HCT116 (cell line): ENCODE measurements at regions not wholly inside any gene's neighbourhood (a gene's known extent, or its start where the extent isn't known, plus 50 kb on each side); places are given as distances from the start of the nearest gene placed in this dataset.

Source experiments
- ATAC-seq: fragments of 200-7000 bp; cut with Tn5 transposase; 2 replicates; pipeline ENCODE4 v1.9.1; 2020; ENCODE audit warnings: mild to moderate bottlenecking, moderate library complexity
- BruUV-seq: library from RNA; stranded (reverse); fragments of 400-500 nt; replicated peaks from 2 replicates; lab custom pipeline; 2021; lab: Mats Ljungman, UMichigan
- CTCF ChIA-PET: fragments of 300-600 bp; sonication (Branson Sonifier 250); formaldehyde crosslinking; loops from one replicate; lab custom pipeline; 2021; ENCODE audit warnings: antibody characterized with exemption; lab: Charles Lee
- POLR2A ChIA-PET: fragments of 300-600, 350-600 bp; sonication (Branson Sonifier 250); formaldehyde crosslinking; loops from one replicate; lab custom pipeline; 2021; ENCODE audit warnings: antibody characterized with exemption; lab: Charles Lee
- RAD21 ChIA-PET, 2 experiments: fragments of 300-600 bp; sonication (Branson Sonifier 250); formaldehyde crosslinking; loops; one replicate each; lab custom pipeline; 2023; ENCODE audit warnings: low total read pairs in 2 of 2; ENCODE audit not compliant: uncharacterized antibody in 2 of 2, unreplicated experiment in 2 of 2, low non-redundant PET in 1 of 2; lab: Charles Lee
- DNase-seq: peaks from one replicate; pipeline ENCODE4 v3.0.0-alpha.2; 2010; ENCODE audit warnings: low read depth, low spot score
- H2AFZ ChIP-seq: fragments of 200-600 bp; shearing (Covaris generic), sonication (generic); 2 replicates; pipeline ENCODE4 v1.6.1; 2017; ENCODE audit warnings: low read depth, mixed run types, mixed read lengths, antibody characterized with exemption, low read length; ENCODE audit not compliant: poor library complexity, severe bottlenecking
- H3K27ac ChIP-seq: 2 replicates; pipeline ENCODE4 v1.5.1; 2012; ENCODE audit warnings: low read depth, low read length
- H3K27me3 ChIP-seq: fragments of 200-600 bp; sonication (generic); 2 replicates; pipeline ENCODE4 v1.6.1; 2016; ENCODE audit warnings: mixed run types, low read length, mixed read lengths; ENCODE audit not compliant: insufficient read depth
- H3K36me3 ChIP-seq, 2 experiments: fragments of 200-500 bp in 1 of 2; fragments of 200-600 bp in 1 of 2; sonication (Bioruptor generic) in 1 of 2; sonication (generic) in 1 of 2; 2 replicates each; pipeline versions ENCODE4 v1.5.1 to v1.6.1; 2014 to 2016; ENCODE audit warnings: low read length in 2 of 2, inconsistent platforms in 1 of 2, mixed read lengths in 1 of 2, mixed run types in 1 of 2; ENCODE audit not compliant: insufficient read depth in 2 of 2, control insufficient read depth in 1 of 2
- H3K4me1 ChIP-seq, 2 experiments: fragments of 200-600 bp in 1 of 2; sonication (generic) in 1 of 2; 2 replicates each; pipeline versions ENCODE4 v1.5.1 to v1.6.1; 2012 to 2017; ENCODE audit warnings: low read length in 2 of 2, inconsistent platforms in 1 of 2, mild to moderate bottlenecking in 1 of 2, mixed read lengths in 1 of 2, mixed run types in 1 of 2, moderate library complexity in 1 of 2; ENCODE audit not compliant: insufficient read depth in 2 of 2, control insufficient read depth in 1 of 2
- H3K4me2 ChIP-seq: fragments of 200-600 bp; sonication (generic); 2 replicates; pipeline ENCODE4 v1.6.1; 2017; ENCODE audit warnings: mixed run types, low read length, mixed read lengths
- H3K4me3 ChIP-seq, 2 experiments: fragments of 200-600 bp in 1 of 2; sonication (generic) in 1 of 2; replicated peaks in 1 of 2; 2 replicates each; pipeline ENCODE4 v1.5.1; 2011 to 2016; ENCODE audit warnings: low read length in 2 of 2, control low read depth in 1 of 2, low read depth in 1 of 2, mild to moderate bottlenecking in 1 of 2, mixed read lengths in 1 of 2, mixed run types in 1 of 2
- H3K79me2 ChIP-seq: fragments of 200-600 bp; sonication (generic); 2 replicates; pipeline ENCODE4 v1.6.1; 2017; ENCODE audit warnings: mild to moderate bottlenecking, mixed run types, low read length, moderate library complexity, mixed read lengths; ENCODE audit not compliant: insufficient read depth
- H3K9ac ChIP-seq: fragments of 200-600 bp; sonication (generic); 2 replicates; pipeline ENCODE4 v1.6.1; 2016; ENCODE audit warnings: low read length, mixed read lengths
- H3K9me2 ChIP-seq: fragments of 200-600 bp; sonication (generic), shearing (Covaris generic); 2 replicates; pipeline ENCODE4 v1.6.1; 2017; ENCODE audit warnings: mixed run types, mild to moderate bottlenecking, moderate library complexity; ENCODE audit not compliant: insufficient read depth
- H3K9me3 ChIP-seq, 2 experiments: fragments of 200-500 bp in 1 of 2; fragments of 200-600 bp in 1 of 2; sonication (Bioruptor generic) in 1 of 2; sonication (generic) in 1 of 2; 2 replicates each; pipeline ENCODE4 v1.6.1; 2014 to 2017; ENCODE audit warnings: low read length in 2 of 2, mixed read lengths in 2 of 2, inconsistent platforms in 1 of 2, low read depth in 1 of 2, mild to moderate bottlenecking in 1 of 2, mixed run types in 1 of 2, moderate library complexity in 1 of 2; ENCODE audit not compliant: control insufficient read depth in 1 of 2, insufficient read depth in 1 of 2
- H4K20me1 ChIP-seq: fragments of 200-600 bp; sonication (generic), shearing (Covaris generic); 2 replicates; pipeline ENCODE4 v1.6.1; 2017; ENCODE audit warnings: mixed run types, mild to moderate bottlenecking, moderate library complexity; ENCODE audit not compliant: insufficient read depth
- ELF1 ChIP-seq: IDR thresholded peaks from 2 replicates; pipeline ENCODE4 v1.6.1; 2012; ENCODE audit warnings: low read depth, borderline replicate concordance
- POLR2A ChIP-seq: IDR thresholded peaks from 2 replicates; pipeline ENCODE4 v1.7.0; 2011; ENCODE audit warnings: borderline replicate concordance; ENCODE audit not compliant: insufficient read depth, insufficient read length; ENCODE audit errors: extremely low read depth
- POLR2AphosphoS5 ChIP-seq: IDR thresholded peaks from 2 replicates; pipeline ENCODE4 v1.6.1; 2011; ENCODE audit warnings: mild to moderate bottlenecking, low read depth, low read length, moderate library complexity
- SIN3A ChIP-seq: IDR thresholded peaks from 2 replicates; pipeline ENCODE4 v1.6.1; 2012; ENCODE audit warnings: low read depth
- TCF7L2 ChIP-seq: IDR thresholded peaks from 2 replicates; pipeline ENCODE4 v1.7.0; 2011; ENCODE audit warnings: borderline replicate concordance, inconsistent platforms; ENCODE audit not compliant: insufficient read depth, insufficient read length; ENCODE audit errors: extremely low read depth
- intact Hi-C: fragments of 100-400 bp; cut with micrococcal nuclease; formaldehyde crosslinking; loops from 2 replicates; pipeline ENCODE4 v1.10.0; 2022
- TF ChIP-seq, protein P1 (sequence below), 3 experiments: fragments of 200-600 bp in 1 of 3; sonication (generic) in 1 of 3; IDR thresholded peaks in 2 of 3; conservative IDR thresholded peaks in 1 of 3; 2 replicates each; pipeline ENCODE4 v1.5.1; 2012 to 2017; ENCODE audit warnings: low read depth in 2 of 3, low read length in 2 of 3, antibody characterized with exemption in 1 of 3, borderline replicate concordance in 1 of 3, control low read depth in 1 of 3, mild to moderate bottlenecking in 1 of 3, mixed read lengths in 1 of 3, mixed run types in 1 of 3, moderate library complexity in 1 of 3; ENCODE audit not compliant: insufficient read depth in 1 of 3
- TF ChIP-seq, protein P2 (sequence below): IDR thresholded peaks from 2 replicates; pipeline ENCODE4 v1.6.1; 2012; ENCODE audit warnings: low read depth

DNA sequence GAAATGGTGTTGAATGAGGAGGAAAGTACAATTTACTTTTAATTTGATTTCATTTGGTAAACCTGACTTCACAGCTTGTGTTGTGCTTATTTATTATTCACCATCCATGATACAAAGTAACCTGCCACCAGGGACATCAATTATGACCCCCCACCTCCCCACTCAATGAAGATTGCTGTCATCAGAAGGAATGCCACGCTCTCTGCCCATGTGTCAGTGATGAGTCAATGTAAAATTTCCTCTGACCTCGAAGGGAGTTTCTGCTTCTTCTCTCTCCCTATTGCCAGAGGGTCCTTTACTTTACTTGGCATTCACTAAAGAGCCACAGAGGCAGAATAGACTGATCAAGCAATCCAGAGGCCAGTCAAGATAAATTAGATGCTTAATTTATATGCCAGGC is 759.7 kb downstream of the CDH11 start:
- intact Hi-C loops = no loop called here
- POLR2A ChIA-PET = no interaction called here
- RAD21 ChIA-PET = no interaction called here
- TF ChIP-seq POLR2AphosphoS5 = no peak
- TF ChIP-seq, protein P1, sequence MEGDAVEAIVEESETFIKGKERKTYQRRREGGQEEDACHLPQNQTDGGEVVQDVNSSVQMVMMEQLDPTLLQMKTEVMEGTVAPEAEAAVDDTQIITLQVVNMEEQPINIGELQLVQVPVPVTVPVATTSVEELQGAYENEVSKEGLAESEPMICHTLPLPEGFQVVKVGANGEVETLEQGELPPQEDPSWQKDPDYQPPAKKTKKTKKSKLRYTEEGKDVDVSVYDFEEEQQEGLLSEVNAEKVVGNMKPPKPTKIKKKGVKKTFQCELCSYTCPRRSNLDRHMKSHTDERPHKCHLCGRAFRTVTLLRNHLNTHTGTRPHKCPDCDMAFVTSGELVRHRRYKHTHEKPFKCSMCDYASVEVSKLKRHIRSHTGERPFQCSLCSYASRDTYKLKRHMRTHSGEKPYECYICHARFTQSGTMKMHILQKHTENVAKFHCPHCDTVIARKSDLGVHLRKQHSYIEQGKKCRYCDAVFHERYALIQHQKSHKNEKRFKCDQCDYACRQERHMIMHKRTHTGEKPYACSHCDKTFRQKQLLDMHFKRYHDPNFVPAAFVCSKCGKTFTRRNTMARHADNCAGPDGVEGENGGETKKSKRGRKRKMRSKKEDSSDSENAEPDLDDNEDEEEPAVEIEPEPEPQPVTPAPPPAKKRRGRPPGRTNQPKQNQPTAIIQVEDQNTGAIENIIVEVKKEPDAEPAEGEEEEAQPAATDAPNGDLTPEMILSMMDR (IDR thresholded peaks at IDR 0.05 in 2 of 3, conservative IDR thresholded peaks at IDR 0.05 in 1 of 3; ENCODE audit: borderline replicate concordance in 1 of 3, insufficient read depth in 1 of 3, low read depth in 2 of 3, low read length in 2 of 3) = no peak
- no peak for TF ChIP-seq SIN3A
- no peak for TF ChIP-seq POLR2A
- TF ChIP-seq TCF7L2 = no peak
- TF ChIP-seq ELF1 = no peak
- TF ChIP-seq, protein P2, sequence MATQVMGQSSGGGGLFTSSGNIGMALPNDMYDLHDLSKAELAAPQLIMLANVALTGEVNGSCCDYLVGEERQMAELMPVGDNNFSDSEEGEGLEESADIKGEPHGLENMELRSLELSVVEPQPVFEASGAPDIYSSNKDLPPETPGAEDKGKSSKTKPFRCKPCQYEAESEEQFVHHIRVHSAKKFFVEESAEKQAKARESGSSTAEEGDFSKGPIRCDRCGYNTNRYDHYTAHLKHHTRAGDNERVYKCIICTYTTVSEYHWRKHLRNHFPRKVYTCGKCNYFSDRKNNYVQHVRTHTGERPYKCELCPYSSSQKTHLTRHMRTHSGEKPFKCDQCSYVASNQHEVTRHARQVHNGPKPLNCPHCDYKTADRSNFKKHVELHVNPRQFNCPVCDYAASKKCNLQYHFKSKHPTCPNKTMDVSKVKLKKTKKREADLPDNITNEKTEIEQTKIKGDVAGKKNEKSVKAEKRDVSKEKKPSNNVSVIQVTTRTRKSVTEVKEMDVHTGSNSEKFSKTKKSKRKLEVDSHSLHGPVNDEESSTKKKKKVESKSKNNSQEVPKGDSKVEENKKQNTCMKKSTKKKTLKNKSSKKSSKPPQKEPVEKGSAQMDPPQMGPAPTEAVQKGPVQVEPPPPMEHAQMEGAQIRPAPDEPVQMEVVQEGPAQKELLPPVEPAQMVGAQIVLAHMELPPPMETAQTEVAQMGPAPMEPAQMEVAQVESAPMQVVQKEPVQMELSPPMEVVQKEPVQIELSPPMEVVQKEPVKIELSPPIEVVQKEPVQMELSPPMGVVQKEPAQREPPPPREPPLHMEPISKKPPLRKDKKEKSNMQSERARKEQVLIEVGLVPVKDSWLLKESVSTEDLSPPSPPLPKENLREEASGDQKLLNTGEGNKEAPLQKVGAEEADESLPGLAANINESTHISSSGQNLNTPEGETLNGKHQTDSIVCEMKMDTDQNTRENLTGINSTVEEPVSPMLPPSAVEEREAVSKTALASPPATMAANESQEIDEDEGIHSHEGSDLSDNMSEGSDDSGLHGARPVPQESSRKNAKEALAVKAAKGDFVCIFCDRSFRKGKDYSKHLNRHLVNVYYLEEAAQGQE = no peak
- no peak overlapping the region for H3K27ac ChIP-seq
- no peak overlapping the region for H3K4me3 ChIP-seq
- H3K4me1 ChIP-seq = no peaks in the 10 kb centered on the region
- H3K9me3 ChIP-seq = peaks cover 7 to 19% of the 10 kb centered on the region in 2 experiments; a peak in 2 of 4 replicates
- no peaks in the 10 kb centered on the region for H3K27me3 ChIP-seq
- no TSS peak for BruUV-seq
- H3K79me2 ChIP-seq = no peaks in the 10 kb centered on the region
- H4K20me1 ChIP-seq = no peaks in the 10 kb centered on the region
- no peak overlapping the region for H2AFZ ChIP-seq
- CTCF ChIA-PET = no interaction called here
- ATAC-seq (no peak), DNase-seq (no peak)
- H3K9ac ChIP-seq = no peak overlapping the region
- H3K9me2 ChIP-seq = no peaks in the 10 kb centered on the region
- H3K4me2 ChIP-seq = no peak overlapping the region
- no peaks in the 10 kb centered on the region for H3K36me3 ChIP-seq
